ENCODE measurements at regions not wholly inside any gene's neighbourhood (a gene's known extent, or its start where the extent isn't known, plus 50 kb on each side); places are given as distances from the start of the nearest gene placed in this dataset.

DNA sequence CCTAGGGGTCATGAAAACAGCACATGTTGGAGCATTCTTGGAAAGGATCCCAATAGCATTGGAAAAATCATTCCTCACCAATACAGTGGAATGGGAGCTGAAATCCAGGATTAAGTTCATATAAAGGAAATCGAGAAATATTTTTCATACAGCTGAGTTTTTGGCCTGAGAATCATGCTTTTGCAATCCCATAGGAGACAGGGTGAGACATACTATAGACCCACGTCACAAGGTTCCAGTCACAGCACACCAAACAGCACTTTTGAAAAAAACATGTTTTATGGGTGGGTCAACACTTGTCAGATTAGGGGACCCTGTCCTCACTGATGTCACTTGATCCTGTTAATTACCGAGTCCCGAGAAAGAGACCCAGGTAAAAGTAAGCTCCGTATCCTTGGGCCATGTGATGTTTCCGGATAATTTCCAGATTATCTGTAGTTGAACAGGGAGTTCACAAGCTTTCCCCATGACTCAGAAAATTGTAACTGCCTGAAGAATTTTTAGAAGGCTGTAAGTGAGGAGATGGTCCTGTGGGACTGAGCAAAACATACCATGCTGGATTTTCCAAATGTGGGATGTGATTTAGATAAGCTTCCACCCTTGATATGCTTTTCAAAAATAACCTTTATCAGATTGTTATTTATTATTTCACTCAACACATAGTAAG lies 80.9 kb upstream of the TLR3 start:
- TF ChIP-seq EP300 (IDR thresholded peaks at IDR 0.05): no peak
- TF ChIP-seq, protein P1, sequence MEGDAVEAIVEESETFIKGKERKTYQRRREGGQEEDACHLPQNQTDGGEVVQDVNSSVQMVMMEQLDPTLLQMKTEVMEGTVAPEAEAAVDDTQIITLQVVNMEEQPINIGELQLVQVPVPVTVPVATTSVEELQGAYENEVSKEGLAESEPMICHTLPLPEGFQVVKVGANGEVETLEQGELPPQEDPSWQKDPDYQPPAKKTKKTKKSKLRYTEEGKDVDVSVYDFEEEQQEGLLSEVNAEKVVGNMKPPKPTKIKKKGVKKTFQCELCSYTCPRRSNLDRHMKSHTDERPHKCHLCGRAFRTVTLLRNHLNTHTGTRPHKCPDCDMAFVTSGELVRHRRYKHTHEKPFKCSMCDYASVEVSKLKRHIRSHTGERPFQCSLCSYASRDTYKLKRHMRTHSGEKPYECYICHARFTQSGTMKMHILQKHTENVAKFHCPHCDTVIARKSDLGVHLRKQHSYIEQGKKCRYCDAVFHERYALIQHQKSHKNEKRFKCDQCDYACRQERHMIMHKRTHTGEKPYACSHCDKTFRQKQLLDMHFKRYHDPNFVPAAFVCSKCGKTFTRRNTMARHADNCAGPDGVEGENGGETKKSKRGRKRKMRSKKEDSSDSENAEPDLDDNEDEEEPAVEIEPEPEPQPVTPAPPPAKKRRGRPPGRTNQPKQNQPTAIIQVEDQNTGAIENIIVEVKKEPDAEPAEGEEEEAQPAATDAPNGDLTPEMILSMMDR (IDR thresholded peaks at IDR 0.05): no peak
- no peak for TF ChIP-seq POLR2A (IDR thresholded peaks at IDR 0.05)
